NCI-H1048 (cell line): ENCODE measurements at regions not wholly inside any gene's neighbourhood (a gene's known extent, or its start where the extent isn't known, plus 50 kb on each side); places are given as distances from the start of the nearest gene placed in this dataset.
A peak's percentile ranks its signal among the peaks of the same experiment; 100 is the strongest.
"Not testable (repeated sequence)": the region's sequence is repeated elsewhere in the genome, so short reads cannot be mapped to it uniquely, and the experiment has no call there.

Experiments used
- DNase-seq: peaks from one replicate; lab custom pipeline; 2025; lab: John Stamatoyannopoulos, UW

DNA sequence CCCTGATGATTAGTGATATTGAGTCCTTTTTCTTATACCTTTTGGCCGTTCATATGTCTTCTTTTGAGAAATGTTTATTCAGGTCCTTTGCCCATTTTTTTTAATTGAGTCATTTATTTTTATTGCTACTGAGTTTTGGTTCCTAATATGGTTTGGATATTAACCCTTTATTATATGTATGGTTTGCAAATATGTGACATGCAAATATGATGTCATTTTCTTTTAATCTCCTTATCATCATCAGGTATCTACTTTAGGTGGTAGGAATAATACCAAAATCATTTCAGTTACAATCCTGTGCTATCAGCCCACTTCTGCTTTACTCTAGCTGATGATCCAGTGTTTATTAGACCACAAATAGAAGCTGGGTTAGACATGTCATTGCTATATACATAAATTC lies 102.3 kb upstream of the TRPC7 start:
- DNase-seq, result no peak

- DNase-seq, result no peak
Observed at GRCh38 chr5:136466041-136466415, 100.7 kb upstream of the TRPC7 start.

GRCh38 chr5:136458481-136458880 lies 93.1 kb upstream of the TRPC7 start:
- DNase-seq, result no peak

- no peak for DNase-seq
Observed at GRCh38 chr5:136457390-136458013, 92.2 kb upstream of the TRPC7 start.

DNA sequence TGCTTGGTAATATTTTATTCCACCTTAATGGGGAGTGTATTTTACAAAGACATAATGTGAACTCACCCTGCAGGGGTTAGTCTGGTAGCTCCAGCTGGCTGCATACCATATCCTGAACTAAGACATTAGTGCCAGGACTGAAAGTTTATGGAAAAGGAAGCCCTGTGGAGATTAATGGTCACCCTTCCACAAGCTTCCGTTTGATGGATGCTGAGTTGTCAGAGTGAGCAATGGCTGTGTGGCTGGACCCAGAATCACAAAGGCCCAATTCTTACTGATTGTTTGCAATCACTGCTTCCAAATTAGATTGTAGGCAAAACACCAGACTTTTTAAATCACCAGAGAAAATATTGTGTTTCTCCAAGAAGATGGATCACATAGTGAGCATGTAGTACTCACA lies 90.1 kb upstream of the TRPC7 start:
- DNase-seq, result no peak

DNA sequence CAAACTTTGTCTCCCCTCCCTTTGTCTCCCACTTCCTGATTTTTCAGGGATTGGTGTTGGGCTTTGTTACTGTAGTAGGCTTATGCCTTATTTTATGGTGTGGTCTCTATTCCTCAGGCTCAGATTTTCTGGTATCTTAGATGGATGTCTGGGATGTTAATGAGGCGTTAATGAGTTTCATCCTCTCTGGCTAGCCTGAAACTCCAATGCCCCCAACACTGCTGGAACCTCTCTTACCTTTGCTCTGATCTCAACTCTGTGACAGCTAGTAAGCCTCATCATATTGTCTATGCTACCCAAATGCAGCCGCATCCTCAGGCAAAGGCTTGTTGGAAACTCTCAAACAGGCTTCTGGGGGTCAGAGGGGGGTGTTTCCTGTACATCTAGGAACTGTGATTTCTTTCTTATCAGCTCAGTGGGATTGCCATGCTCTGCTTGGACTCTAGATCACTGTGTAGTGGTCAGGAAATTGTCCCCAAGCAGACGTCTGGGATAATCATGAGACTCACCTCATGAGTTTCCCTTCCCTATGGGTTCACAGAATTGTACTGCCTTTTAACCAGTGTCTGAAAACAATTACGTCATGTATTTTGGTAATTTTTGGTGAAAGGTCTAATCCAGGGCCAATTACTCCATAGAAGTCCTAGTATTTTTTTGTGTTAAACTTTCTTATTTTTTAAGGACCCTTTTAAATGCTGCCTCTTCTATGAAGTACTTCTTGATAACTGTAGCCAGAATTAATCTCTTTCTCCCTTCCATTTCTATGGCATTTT lies 88.8 kb upstream of the TRPC7 start:
- no peak for DNase-seq

GRCh38 chr5:136453199-136453598 lies 87.9 kb upstream of the TRPC7 start:
- no peak for DNase-seq

- not testable (repeated sequence) for DNase-seq
Observed at GRCh38 chr5:136447576-136447975, 82.2 kb upstream of the TRPC7 start.

DNA sequence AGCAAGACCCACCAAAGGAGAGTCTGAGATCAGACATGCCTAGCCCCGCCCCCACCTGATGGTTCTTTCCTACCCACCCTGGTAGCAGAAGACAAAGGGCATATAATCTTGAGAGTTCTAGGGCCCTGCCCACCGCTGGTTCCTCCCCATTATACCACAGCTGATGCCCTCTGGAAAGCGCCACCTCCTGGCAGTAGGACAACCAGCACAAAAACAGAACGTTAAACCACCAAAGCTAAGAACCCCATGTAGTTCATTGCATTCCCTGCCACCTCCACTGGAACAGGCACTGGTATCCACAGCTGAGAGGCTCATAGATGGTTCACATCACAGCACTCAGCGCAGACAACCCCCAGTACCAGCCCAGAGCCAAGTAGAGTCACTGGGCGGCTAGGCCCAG lies 81.2 kb upstream of the TRPC7 start:
- no peak for DNase-seq

GRCh38 chr5:136444099-136444498 lies 78.8 kb upstream of the TRPC7 start:
- DNase-seq, result not testable (repeated sequence)

GRCh38 chr5:136439367-136439766 lies 74.0 kb upstream of the TRPC7 start:
- DNase-seq, result no peak

DNA sequence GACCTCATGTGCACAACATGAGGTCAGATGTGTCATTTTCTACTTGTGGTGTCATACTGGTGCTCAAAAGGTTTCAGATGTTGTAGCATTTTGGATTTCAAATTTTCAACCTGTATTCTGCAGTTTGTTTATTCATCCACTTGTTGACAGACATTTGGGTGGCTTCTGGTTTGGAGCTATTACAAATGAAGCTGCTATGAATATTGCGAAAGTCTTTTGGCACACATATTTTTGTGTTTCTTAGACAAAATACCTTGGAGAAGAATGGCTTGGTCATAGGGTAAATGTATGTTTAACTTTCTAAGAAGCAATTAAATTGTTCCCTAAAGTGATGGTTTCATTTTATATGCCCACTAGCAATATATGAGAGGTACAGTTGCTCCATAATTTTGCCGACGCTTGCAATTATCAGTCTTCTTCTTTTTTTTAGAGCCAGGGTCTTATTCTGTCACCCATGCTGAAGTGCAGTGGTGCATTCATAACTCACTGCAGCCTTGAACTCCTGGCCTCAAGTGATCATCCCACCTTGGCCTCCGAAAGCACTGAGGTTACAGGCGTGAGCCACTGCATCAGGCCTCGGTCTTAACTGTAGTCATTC lies 70.7 kb upstream of the TRPC7 start:
- no peak for DNase-seq

GRCh38 chr5:136434795-136435194 lies 69.5 kb upstream of the TRPC7 start:
- no peak for DNase-seq

DNA sequence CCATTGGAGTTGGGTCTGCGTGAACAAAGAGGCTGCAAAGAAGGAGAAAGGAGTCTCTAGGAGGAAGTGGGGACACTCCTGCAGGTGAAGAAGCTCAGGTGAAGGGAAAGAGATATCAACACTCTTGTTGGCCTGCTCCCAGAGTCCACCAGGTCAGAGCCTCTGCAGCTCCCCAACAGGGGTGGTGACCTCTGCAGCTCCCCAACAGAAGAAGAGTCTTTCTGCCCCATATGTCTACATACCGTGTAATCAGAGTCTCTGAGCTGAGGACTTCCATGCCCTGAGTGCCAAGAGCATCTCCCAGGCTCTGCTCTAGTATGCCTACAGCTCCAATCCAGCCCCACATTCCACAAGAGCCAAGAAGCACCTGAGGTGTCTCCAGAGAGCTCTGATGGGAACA lies 67.4 kb upstream of the TRPC7 start:
- DNase-seq, result no peak

GRCh38 chr5:136430081-136430480 lies 64.7 kb upstream of the TRPC7 start:
- DNase-seq, result no peak

GRCh38 chr5:136427426-136427825 lies 62.1 kb upstream of the TRPC7 start:
- no peak for DNase-seq

DNA sequence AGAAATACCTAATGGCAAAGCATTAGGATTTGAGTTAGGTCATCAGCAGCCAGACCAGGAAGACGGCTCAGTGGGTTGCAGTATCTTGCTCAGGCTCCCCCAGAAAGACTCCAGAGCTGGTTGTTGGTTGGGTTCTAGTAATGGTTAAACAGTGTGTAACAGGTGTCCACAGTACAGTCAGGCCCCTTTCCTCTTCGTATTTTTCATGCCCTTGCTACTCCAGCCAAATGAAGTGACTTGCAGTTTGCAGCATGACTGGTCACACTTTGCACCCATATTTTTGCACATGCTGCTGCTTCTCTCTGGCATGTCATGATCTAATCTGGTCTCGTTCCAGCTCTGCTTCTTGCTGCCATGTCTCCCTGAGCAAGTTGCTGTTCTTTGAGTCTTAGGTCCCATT lies 60.6 kb upstream of the TRPC7 start:
- no peak for DNase-seq

DNA sequence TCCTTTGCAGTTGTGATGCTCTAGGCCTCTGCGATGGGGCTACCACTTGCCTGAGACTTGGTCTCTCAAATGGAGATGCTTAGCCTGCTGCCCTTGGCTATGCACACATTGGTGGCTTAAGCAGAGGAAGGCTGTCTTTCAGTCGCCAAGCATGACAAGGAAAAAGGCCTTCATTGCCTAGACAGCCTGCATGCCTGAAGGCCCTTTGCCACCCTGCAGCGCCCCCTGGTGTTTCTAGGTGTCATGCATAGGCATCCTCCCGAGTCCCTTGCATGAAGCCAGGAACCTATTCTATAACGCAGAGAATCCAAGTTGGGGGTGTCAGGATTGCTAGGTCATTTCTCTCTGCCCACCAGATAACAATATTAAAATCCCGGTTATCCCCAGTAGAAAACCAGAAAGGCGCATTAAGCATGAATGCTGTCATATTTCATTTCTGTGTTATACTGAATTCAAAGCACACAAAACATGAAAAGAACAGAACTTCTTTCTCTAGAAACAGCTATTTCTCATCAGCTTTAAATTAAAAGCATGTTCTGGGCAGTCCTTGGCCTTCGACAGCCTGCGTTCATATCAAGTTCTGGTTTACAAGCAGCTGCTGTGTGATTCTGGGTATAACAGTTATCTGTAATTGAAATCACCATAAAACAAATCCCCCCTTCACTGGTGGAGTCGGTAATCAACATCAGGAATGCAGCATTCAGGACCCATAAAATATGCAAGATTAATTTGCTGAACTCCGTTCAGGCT lies 59.7 kb upstream of the TRPC7 start:
- peak; percentile 65 for DNase-seq

DNA sequence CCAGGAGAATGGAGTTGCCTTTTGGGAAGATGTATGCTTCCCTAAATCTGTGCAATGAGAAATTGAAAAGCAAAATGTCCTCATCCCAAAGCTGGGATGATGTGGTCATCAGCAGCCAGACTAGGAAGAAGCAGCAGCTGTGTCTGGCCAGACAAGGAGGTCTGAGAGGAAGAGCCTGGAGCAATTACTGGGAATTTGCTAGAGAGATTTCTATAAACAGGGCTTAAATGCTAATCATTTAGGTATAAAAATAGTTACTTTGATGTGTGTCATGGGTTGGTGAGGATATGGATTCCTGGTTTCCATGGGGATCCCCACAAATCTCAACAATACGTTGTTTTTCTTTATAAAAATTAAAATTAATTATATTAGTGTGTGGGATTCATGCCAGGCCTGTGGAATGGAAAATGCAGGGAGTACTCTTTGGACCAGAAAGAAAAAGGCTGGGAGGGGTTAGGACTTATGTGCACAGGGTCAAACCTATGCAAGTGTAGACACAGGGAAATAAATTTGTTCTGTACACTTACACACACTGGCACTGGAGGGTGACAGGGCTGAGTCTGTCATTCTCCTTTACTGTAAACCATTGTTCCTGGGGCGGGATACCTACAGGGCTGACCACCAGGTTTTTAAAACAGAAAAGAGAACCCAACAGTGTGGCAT lies 58.7 kb upstream of the TRPC7 start:
- no peak for DNase-seq

DNA sequence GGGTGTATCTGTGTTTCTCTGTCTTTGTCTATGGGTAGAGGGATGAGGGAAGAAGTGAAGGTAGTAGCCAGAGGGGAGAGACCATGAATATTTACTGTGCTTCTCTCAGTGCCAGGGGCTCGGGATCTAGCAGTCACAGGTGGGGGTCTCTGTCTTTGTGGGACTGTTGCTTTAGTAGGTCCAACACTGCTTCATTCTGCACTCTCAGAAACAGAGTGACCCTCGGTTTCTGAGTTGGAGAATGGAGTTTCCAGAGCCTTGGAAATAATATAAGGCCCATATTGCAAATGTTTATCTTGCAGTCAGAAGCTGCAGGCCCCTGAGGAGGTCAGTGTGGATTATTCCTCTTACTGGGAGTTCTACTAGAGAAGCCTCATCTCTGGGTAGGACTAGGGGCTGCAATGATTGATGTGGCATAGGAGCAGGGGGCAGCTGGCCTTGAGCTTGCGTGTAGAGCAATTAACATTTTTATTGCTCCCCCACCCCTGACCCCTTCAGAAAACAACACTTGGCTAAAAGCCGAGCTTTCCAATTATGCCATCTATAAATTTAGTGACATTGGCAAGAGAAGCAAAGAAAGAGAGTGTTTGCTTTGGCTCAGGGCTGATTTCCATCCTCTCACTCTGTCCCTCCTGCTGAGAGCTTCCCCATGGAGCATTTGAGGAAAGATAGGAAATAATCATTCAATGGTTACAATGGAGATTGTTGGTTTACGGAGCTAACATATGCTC lies 55.0 kb upstream of the TRPC7 start:
- DNase-seq, result no peak

- DNase-seq, result no peak
Observed at GRCh38 chr5:136418301-136418700, 53.0 kb upstream of the TRPC7 start.
